ENCODE measurements at regions not wholly inside any gene's neighbourhood (a gene's known extent, or its start where the extent isn't known, plus 50 kb on each side); places are given as distances from the start of the nearest gene placed in this dataset.

DNA sequence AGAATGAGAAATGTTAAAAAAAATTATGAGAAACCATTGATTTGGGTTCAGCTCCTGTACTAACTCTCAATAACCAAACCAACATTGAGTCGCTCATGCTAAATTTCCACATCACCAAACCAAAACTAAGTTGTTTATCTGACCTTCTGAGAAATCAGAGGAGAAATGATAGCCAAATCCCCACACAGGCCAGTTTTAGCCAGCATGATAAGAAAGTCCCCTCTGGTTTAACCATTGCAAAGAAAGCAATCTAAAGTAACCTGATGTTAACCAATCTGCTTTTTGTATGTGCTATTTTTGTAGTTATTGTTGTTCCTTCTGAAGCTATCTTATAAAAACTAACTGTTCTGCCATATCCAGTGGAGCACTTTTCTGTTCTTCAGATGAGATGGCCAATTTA lies 599.7 kb downstream of the SLC16A7 start:
- TF ChIP-seq, protein P1, sequence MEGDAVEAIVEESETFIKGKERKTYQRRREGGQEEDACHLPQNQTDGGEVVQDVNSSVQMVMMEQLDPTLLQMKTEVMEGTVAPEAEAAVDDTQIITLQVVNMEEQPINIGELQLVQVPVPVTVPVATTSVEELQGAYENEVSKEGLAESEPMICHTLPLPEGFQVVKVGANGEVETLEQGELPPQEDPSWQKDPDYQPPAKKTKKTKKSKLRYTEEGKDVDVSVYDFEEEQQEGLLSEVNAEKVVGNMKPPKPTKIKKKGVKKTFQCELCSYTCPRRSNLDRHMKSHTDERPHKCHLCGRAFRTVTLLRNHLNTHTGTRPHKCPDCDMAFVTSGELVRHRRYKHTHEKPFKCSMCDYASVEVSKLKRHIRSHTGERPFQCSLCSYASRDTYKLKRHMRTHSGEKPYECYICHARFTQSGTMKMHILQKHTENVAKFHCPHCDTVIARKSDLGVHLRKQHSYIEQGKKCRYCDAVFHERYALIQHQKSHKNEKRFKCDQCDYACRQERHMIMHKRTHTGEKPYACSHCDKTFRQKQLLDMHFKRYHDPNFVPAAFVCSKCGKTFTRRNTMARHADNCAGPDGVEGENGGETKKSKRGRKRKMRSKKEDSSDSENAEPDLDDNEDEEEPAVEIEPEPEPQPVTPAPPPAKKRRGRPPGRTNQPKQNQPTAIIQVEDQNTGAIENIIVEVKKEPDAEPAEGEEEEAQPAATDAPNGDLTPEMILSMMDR (IDR thresholded peaks at IDR 0.05), result no peak
- TF ChIP-seq ZFX (IDR thresholded peaks at IDR 0.05; ENCODE audit: borderline replicate concordance), result no peak

Measured in 22Rv1 (cell line).